ENCODE measurements at regions not wholly inside any gene's neighbourhood (a gene's known extent, or its start where the extent isn't known, plus 50 kb on each side); places are given as distances from the start of the nearest gene placed in this dataset.

- intact Hi-C loops (cut with DNase I; ENCODE audit: low total_unique reads) = no loop called here
- no peak overlapping the region for H3K4me3 ChIP-seq
- H3K9me3 ChIP-seq = peaks cover 0 to 29% (median 2%) of the 10 kb centered on the region in 8 donors
- TF ChIP-seq POLR2A (IDR thresholded peaks at IDR 0.05) = no peak
- TF ChIP-seq CTCF (IDR thresholded peaks at IDR 0.05 in 8 of 11, conservative IDR thresholded peaks at IDR 0.05 in 3 of 11) = no peak
- TF ChIP-seq POLR2AphosphoS5 (IDR thresholded peaks at IDR 0.05) = no peak
- DNase-seq = no peak
- 73 to 93% (median 80%) methylated on average over 11 of the region's 11 CpGs for WGBS, 5 donors
- H3K27ac ChIP-seq = no peak overlapping the region
- no peaks in the 10 kb centered on the region for H3K36me3 ChIP-seq
- no peaks in the 10 kb centered on the region for H3K4me1 ChIP-seq
- no peaks in the 10 kb centered on the region for H3K27me3 ChIP-seq (replicated peaks in 1 of 7)
Measured at GRCh38 chr16:6363396-6363795, 969.2 kb upstream of the RBFOX1 start.

- intact Hi-C loops (cut with DNase I; ENCODE audit: low total_unique reads) = no loop called here
- WGBS, 5 donors = 62 to 78% (median 73%) methylated on average over 5 of the region's 5 CpGs
- H3K4me3 ChIP-seq = no peak overlapping the region
- no peaks in the 10 kb centered on the region for H3K36me3 ChIP-seq
- DNase-seq = no peak
- H3K27ac ChIP-seq = no peak overlapping the region
- H3K27me3 ChIP-seq (replicated peaks in 1 of 7) = no peaks in the 10 kb centered on the region
- peaks cover 0 to 21% (median 0%) of the 10 kb centered on the region in 8 donors for H3K9me3 ChIP-seq
- H3K4me1 ChIP-seq = no peaks in the 10 kb centered on the region
- no peak for TF ChIP-seq POLR2A (IDR thresholded peaks at IDR 0.05)
- TF ChIP-seq CTCF (IDR thresholded peaks at IDR 0.05 in 8 of 11, conservative IDR thresholded peaks at IDR 0.05 in 3 of 11) = no peak
Measured at GRCh38 chr16:6362321-6362720, 970.3 kb upstream of the RBFOX1 start.

GRCh38 chr16:6360641-6361040, 972.0 kb upstream of the RBFOX1 start:
- no peaks in the 10 kb centered on the region for H3K27me3 ChIP-seq (replicated peaks in 1 of 7)
- no peak for DNase-seq
- H3K4me3 ChIP-seq = no peak overlapping the region
- no peaks in the 10 kb centered on the region for H3K4me1 ChIP-seq
- H3K27ac ChIP-seq = no peak overlapping the region
- intact Hi-C loops (cut with DNase I; ENCODE audit: low total_unique reads) = no loop called here
- WGBS, 5 donors = 85 to 90% (median 87%) methylated on average over 7 of the region's 7 CpGs
- TF ChIP-seq CTCF (IDR thresholded peaks at IDR 0.05 in 8 of 11, conservative IDR thresholded peaks at IDR 0.05 in 3 of 11) = no peak
- no peak for TF ChIP-seq POLR2A (IDR thresholded peaks at IDR 0.05)
- no peak for TF ChIP-seq POLR2AphosphoS5 (IDR thresholded peaks at IDR 0.05)
- H3K36me3 ChIP-seq = no peaks in the 10 kb centered on the region
- peaks cover 0 to 29% (median 3%) of the 10 kb centered on the region in 8 donors for H3K9me3 ChIP-seq

- Histone ChIP-seq H3K9me3 (peaks cover 0 to 26% (median 10%) of the 10 kb centered on the region in 8 donors), H3K4me1 (no peaks in the 10 kb centered on the region)
- 34 to 57% (median 46%) methylated on average over 7 of the region's 7 CpGs for WGBS, 5 donors
Measured at GRCh38 chr16:6356911-6357310, 975.7 kb upstream of the RBFOX1 start.

DNA sequence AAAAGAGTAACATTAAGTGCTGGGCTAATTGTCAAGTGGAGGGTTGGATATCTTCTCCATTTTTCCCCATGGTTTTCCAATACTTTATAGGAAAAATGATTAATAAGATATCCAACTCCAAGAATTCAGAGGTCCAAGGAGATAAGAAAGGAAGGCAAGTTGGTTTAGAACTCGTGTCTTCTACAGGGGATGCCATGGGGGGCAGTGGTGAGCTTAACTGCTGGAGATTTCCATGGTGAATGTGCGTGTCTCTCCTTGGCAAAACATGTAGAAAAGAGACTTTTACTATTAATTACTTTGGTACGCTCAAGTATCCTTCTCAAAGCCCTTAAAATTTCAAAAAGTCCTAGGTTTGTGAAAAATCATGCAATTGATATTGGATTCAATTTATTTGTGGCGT, 982.9 kb upstream of the RBFOX1 start:
- intact Hi-C loops (cut with DNase I; ENCODE audit: low total_unique reads) = no loop called here
- no peaks in the 10 kb centered on the region for H3K27me3 ChIP-seq (replicated peaks in 1 of 7)
- no peaks in the 10 kb centered on the region for H3K4me1 ChIP-seq
- DNase-seq = no peak
- no peak overlapping the region for H3K4me3 ChIP-seq
- TF ChIP-seq CTCF (IDR thresholded peaks at IDR 0.05 in 8 of 11, conservative IDR thresholded peaks at IDR 0.05 in 3 of 11) (no peak), POLR2AphosphoS5 (IDR thresholded peaks at IDR 0.05) (no peak), POLR2A (IDR thresholded peaks at IDR 0.05) (no peak)
- H3K36me3 ChIP-seq = no peaks in the 10 kb centered on the region
- peaks cover 0 to 32% (median 5%) of the 10 kb centered on the region in 8 donors for H3K9me3 ChIP-seq
- 52 to 75% (median 66%) methylated on average over 4 of the region's 4 CpGs for WGBS, 5 donors
- no peak overlapping the region for H3K27ac ChIP-seq

More at GRCh38 chr16:6356911-6357310, 975.7 kb upstream of the RBFOX1 start:
- no peak for DNase-seq
- no peak overlapping the region for H3K27ac ChIP-seq
- no peaks in the 10 kb centered on the region for H3K27me3 ChIP-seq (replicated peaks in 1 of 7)
- intact Hi-C loops (cut with DNase I; ENCODE audit: low total_unique reads) = no loop called here
- H3K4me3 ChIP-seq = no peak overlapping the region
- no peaks in the 10 kb centered on the region for H3K36me3 ChIP-seq
- no peak for TF ChIP-seq POLR2A (IDR thresholded peaks at IDR 0.05)
